ENCODE measurements at regions not wholly inside any gene's neighbourhood (a gene's known extent, or its start where the extent isn't known, plus 50 kb on each side); places are given as distances from the start of the nearest gene placed in this dataset.

DNA sequence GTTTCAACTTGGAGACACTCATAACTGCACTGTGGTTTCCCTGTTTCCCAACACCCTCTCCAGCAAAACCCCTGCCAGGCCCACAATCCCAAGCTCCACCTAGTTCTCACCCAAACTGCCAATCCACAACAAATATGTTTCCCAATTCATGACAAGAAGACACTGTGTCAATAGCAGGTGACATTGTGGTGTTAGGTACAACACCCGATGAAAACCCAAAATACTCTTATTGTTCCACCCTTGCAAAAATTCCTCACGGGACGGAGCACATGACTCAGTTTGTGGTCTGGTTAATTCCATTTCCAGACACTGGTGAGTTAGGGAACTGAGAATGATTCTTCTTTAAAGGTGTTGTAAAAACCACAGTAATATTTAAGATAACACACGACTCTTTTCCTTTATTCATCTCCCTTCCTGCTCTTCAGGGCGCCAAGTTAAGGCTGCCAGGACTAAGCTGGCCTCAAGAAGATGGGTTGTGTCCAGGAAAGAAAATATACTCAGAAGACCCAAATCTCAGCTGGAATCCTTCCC lies 735.5 kb downstream of the MED13L start:
- TF ChIP-seq GATA1 (IDR thresholded peaks at IDR 0.05; ENCODE audit: low read depth, low read length) (no peak), POLR2A (IDR thresholded peaks at IDR 0.05; ENCODE audit: low read length) (no peak)
- DNase-seq = no peak

DNA sequence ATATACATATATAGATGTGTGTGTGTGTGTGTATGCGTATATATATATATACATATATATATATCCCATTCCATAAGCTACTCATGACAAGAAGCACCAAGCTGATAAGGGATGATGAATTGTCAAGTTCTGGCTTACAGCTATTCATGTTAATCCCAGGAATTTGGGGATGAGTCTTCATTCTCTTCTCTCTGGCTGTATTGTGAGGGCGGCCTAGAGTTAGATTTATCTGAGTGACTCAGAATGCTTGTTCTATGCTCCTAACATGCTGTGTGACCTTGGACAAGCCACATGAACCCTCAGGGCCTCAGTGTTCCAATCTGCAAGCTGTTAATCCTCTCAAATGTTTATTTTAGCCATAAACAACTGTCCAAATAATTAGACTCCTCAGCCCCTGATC lies 749.0 kb downstream of the MED13L start:
- no peak for TF ChIP-seq GATA1 (IDR thresholded peaks at IDR 0.05; ENCODE audit: low read depth, low read length)
- TF ChIP-seq POLR2A (IDR thresholded peaks at IDR 0.05; ENCODE audit: low read length) = no peak
- no peak for DNase-seq

DNA sequence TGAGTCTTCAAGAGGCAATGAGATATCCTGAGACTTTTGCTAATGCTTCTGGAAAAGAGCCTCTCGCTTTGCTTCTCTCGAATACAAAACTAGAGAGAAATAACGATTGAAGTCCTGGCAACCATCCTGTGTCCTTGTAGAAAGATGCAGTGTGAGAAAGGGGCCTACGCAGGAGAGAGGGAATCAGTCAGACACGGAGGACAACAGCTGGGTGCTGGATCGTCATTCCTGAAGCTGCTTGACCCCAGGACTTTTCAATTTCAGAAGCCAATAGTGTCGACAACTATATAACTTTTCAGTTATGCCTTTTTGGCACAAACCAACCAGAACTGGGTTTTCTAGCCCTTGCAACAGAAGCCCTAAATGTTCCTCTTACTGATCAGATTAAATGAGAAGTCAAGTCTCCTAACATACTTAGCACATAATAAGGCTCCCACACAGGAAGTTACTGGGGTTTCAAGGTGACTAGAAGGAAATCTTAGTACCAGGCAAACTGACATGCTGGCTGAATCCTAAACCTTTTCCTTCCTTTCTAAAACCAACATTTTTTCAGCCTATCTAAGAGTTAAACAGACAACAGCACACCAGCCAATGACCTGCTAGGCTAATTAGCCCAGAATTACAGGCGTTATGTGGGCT lies 755.6 kb downstream of the MED13L start:
- no peak for DNase-seq
- no peak for TF ChIP-seq POLR2A (IDR thresholded peaks at IDR 0.05; ENCODE audit: low read length)
- no peak for TF ChIP-seq GATA1 (IDR thresholded peaks at IDR 0.05; ENCODE audit: low read depth, low read length)

DNA sequence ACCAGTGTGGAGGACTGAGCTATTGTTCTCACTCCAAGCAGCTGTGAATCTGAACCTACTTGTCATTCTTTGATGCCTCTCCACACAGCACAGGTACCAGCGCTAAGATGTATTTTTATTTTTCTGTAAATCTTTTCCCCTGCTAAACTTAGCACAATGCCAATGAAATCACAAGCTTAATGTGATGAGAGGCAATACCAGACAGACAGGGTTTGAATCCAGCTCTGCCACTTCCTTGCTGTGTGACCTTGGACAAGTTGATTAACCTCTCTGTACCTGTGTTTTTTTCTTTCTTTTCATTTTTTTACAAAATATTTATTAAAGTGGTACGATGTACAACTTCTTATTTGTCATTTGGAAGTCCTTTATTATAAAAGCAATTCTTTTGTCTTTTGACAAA lies 757.6 kb downstream of the MED13L start:
- TF ChIP-seq GATA1 (IDR thresholded peaks at IDR 0.05; ENCODE audit: low read depth, low read length) (no peak), POLR2A (IDR thresholded peaks at IDR 0.05; ENCODE audit: low read length) (no peak)
- DNase-seq = no peak

DNA sequence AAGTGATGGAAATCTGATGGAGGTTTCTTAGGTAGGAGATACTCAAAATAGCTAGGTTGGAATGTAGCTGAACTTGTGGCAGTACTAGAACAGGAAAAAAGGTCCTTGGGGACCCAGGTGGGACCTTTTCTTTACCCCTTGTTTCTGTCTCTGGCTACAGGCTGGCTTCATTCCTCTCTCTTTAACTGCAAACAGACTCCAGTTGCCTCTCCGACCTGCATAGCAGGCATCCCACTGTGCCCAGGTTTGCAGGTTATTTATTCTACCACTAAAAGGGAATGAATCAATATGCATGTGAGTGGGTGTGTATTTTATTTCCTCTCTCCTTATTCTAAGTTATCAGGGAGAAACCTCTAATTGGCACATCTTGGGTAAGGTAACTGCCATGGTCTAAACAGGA lies 758.1 kb downstream of the MED13L start:
- TF ChIP-seq GATA1 (IDR thresholded peaks at IDR 0.05; ENCODE audit: low read depth, low read length) = no peak
- TF ChIP-seq POLR2A (IDR thresholded peaks at IDR 0.05; ENCODE audit: low read length) = no peak
- no peak for DNase-seq

DNA sequence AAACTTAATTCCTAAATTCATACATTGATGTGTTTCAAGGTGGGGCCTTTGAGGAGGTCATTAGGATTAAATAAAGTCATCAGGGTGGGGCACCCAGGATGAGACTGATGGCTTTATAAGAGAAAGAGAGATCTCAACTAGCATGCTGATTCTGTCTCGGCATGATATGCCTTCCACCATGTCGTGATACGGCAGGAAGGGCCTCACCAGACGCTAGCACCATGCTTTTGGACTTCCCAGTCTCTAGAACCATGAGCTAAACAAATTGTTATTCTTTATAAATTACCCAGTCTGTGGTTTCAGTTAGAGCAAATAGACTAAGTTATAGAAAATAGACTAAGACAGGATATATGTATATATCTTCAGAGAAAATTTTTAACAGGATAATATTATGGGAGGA lies 759.6 kb downstream of the MED13L start:
- TF ChIP-seq GATA1 (IDR thresholded peaks at IDR 0.05; ENCODE audit: low read depth, low read length) = no peak
- no peak for TF ChIP-seq POLR2A (IDR thresholded peaks at IDR 0.05; ENCODE audit: low read length)

DNA sequence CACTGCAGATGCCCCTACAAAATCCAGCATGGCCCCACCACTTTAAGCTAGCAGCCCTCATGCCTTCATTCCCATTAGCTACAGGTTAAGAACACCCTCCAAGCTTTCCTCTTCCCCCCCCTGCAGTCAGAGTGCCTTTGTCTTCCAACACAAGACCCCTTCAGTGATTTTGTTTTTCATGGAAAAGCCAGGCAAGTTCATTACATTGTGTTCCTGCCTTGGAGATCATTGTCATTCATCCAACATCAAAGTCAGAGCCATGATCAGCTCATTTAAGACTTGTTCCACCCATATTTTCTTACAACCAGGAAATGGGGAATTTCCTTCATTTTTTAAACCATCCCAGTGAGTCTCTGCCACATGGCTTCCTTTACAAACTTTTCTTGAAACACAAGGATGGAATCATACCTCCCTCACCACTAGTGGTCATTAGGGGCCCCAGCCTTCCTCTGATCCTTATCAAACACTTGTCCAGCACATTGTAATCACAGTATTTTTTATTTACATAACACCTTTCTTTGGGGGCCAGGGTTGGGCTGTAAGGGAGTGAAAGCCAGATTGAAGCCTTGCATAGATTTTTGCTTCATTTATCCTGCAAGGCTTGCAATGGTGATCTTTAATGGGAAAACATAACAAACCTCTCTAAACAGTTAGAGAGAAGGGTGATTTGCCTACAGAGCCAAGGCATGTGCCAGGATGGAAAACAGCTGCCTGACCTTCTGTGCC lies 765.3 kb downstream of the MED13L start:
- no peak for DNase-seq
- TF ChIP-seq POLR2A (IDR thresholded peaks at IDR 0.05; ENCODE audit: low read length) (no peak), GATA1 (IDR thresholded peaks at IDR 0.05; ENCODE audit: low read depth, low read length) (no peak)

More for the DNA sequence above, 759.6 kb downstream of the MED13L start:
- DNase-seq = no peak

DNA sequence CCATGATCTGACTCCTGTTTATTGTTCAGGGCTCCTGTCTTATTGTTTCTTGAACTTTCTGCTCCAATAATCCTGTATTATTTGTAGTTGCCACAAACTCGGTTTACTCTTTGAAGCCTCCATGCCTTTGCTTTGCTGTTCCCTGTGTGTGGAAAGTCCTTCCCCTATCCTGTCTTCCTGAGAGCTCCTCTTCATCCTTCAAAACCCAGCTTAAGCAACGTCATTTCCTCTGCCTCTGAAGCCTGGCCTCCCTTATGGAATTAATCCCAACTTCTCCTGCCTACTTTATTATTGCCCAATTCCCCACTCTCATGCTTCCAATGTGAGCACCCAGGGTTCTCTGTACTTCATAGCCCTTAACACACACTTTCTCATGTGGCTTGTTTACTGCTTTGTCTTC lies 766.2 kb downstream of the MED13L start:
- TF ChIP-seq POLR2A (IDR thresholded peaks at IDR 0.05; ENCODE audit: low read length) = no peak
- TF ChIP-seq GATA1 (IDR thresholded peaks at IDR 0.05; ENCODE audit: low read depth, low read length) = no peak
- DNase-seq = no peak

DNA sequence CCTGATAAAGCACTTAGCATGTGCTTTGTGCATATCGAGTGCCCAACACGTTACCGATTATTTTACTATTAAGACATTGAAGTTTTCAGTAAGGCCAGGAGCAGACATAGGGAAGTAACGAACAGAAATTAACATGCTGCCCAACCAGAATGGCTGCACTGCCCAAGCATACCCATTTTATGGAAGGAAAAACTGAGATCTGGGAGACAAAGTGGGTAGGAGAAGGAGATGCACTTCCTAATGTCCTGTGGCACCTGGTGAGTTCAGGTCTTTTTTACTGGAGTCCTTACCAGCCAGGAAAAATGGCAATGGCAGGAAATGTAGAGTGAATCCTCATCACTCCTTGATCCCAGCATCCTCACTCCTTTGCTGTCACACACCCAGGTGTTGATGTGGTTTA lies 768.5 kb downstream of the MED13L start:
- no peak for DNase-seq
- TF ChIP-seq GATA1 (IDR thresholded peaks at IDR 0.05; ENCODE audit: low read depth, low read length) = no peak
- TF ChIP-seq POLR2A (IDR thresholded peaks at IDR 0.05; ENCODE audit: low read length) = no peak

DNA sequence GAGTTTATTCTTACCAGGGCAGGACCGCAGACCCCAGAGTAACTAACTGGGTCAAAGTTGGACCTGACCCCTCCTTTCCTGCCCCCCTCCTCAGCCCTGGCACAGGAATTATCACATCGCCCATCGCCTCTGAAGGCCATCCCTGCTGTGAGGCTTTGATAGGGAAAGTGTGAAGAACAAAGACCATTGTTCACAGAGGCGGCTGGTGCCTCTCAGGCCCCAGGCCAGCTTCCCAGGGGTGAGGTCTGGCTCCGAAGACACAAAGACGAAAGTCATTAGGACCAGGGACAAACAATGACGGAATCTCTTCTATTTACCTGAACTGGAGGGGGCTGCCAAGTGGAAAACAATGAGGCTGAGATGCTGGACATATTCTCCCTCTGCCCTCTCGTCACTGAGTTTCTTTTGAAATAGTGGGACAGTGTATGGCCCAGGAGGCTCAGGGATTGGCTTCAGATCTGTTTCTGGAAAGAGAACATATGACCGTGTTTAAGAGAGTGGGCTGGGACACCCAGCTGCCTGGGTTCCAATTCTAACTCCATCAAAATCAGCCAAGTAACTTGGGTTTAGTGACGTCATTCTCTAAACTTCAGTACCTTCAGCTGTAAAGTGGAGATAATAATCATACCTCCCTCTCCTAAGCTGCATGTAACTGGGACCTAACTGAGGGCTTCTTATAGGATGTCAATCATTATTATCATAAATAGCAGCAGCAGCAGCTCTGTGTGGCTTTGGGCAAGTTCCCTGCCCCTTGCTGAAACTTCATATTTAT lies 769.4 kb downstream of the MED13L start:
- DNase-seq = no peak
- TF ChIP-seq GATA1 (IDR thresholded peaks at IDR 0.05; ENCODE audit: low read depth, low read length) = no peak
- no peak for TF ChIP-seq POLR2A (IDR thresholded peaks at IDR 0.05; ENCODE audit: low read length)

DNA sequence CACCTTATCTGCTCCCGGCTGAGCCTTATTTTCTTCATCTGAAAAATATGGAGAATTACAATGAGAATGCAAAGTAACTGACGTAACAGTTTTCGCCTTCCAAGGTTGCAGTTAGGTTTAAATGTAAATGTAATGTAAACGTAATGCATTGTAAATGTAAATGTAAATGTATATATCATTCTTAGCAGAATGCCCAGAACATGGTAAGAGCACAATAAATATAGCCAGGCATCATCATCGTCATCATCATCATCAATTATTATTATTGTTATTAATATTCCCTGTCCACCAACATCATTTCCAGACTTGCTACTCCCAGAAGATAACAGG lies 770.0 kb downstream of the MED13L start:
- TF ChIP-seq POLR2A (IDR thresholded peaks at IDR 0.05; ENCODE audit: low read length) (no peak), GATA1 (IDR thresholded peaks at IDR 0.05; ENCODE audit: low read depth, low read length) (no peak)
- DNase-seq = no peak

DNA sequence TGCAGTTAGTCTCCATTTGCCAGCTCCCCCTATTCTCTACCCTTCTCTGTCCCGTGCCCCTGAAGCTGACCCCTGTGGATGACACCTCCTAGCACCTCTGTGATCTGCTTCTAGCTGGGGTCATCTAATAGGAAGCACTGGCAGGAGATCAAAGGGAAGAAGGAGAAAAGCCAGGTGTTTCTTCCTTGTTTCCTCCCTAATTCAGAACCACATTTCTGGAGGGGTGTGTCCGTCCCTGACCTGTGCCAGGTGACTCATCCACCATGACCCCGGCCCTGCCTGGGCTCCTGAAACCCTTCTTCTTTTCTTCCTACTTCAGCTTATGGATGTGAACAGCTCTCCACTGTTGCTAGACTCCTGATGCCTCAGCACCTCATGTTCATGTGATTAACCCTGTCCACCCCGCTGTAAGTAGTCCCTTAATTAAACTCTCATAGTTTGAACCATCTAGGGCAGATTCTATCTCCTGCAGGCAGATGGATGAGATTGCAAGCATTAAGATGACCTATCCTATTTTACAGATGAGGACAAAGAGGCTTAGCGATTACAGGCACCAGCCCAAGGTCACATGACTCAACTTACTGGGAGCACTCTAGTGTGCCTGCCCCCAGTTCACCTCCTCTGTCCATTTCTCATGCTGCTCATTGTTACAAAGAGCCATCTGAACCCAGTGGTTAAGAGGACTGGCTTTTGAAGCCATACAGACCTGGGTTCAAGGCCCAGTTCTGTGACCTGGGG lies 770.5 kb downstream of the MED13L start:
- no peak for DNase-seq
- TF ChIP-seq GATA1 (IDR thresholded peaks at IDR 0.05; ENCODE audit: low read depth, low read length) = no peak

DNA sequence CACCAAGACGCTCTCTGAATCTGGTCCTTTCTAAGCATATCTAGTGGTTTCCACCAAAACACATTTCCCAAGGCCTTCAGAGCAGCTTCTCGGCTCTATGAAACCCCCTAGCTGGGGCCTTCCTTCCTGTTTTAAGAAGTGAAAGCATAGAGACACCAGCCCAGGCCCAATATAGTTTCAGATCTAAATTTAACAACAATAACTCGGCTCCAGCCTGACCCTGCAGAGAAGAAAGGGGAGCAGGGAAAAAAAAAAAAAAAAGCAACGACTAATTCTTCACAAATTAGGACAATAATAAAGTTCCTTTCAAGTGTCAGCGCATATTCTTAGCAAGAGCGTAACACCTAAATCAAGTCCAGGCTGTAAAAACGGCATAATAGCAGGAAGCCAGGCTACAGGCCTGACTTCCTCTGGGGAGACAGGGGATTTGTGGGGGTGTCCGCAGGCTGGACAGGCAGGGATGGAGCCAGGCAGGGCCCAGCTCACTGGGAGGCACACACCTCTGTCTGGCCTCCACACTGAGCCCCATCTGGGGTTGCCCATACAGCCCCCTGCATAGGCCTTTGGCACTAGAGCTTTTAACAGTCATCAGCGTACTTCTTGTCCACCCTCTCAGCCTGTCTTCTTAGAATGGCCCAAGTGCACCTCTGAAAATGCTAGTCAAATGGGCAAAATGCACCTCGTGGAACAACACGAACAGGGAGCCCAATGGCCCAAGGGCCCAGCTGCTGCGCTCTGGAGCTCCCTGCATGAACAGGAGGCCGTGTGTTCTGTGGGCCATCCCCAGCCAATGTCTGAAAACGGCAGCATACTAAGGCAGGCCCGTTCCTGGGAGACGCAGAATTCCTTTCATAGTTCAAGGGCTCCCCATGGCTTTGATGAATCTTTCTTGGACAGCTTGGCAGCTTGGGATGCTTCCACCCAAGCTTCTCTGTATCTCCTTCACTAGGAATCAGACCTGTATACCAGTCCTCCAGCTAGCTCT lies 772.9 kb downstream of the MED13L start:
- TF ChIP-seq POLR2A (IDR thresholded peaks at IDR 0.05; ENCODE audit: low read length) (no peak), GATA1 (IDR thresholded peaks at IDR 0.05; ENCODE audit: low read depth, low read length) (no peak)

More for the DNA sequence above, 772.9 kb downstream of the MED13L start:
- no peak for DNase-seq

Measured in erythroblast (primary cell).